NCI-H2227 (cell line): ENCODE measurements at regions not wholly inside any gene's neighbourhood (a gene's known extent, or its start where the extent isn't known, plus 50 kb on each side); places are given as distances from the start of the nearest gene placed in this dataset.

Experiments used
- DNase-seq: peaks from one replicate; lab custom pipeline; 2025; ENCODE audit not compliant: unreplicated experiment; lab: John Stamatoyannopoulos, UW

- DNase-seq, result no peak
Observed at GRCh38 chr5:174307031-174307408, 261.5 kb downstream of the NSG2 start.

DNA sequence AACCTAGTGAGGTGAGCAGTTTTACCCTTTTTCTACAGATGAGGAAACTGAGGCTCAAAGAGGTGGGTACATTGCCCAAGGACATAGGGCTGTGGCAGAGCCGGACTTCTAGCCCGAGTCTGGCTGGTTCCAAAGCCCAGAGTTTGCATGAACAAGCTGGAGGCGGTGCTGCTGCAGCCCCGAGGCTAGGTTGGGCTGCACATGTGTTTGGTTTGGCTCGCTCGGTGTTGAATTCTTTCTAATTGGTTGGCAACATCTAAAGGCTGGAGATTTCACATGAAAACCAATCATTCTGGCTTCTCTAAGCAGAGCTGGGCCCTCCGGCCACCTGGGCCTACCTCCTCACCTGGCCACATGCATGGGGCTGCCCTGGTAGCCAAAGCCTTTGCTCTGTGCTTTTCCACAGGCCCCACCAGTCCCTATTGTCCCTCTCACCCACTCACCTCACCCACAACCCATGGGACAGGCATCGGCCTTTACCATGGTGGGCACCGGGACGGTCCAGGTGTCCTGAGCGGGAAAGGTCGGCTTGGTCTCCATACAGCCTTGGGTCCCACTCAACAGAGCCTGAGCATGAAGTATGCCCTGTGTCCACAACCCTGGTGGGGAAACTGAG, 262.3 kb downstream of the NSG2 start:
- DNase-seq, result no peak

GRCh38 chr5:174309131-174309795, 263.8 kb downstream of the NSG2 start:
- no peak for DNase-seq

DNA sequence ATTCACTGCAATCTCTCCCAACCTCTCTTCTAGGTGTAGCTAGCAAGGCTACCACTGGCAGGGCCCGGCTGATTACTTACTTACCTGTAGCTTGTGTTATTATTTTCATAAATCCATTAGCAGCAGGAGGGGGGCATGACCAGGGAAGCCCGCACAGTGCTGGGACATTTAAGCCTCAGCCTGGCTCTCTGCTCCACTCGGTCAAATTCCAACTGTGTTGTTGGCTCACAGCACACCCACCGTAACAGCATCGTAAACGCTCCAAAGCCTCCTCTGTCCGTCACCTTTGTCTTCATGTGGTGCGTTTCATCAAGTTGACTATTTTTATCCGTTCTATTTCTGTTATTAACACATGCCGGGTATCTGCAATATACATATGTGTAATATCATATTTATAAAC, 264.7 kb downstream of the NSG2 start:
- DNase-seq, result no peak

DNA sequence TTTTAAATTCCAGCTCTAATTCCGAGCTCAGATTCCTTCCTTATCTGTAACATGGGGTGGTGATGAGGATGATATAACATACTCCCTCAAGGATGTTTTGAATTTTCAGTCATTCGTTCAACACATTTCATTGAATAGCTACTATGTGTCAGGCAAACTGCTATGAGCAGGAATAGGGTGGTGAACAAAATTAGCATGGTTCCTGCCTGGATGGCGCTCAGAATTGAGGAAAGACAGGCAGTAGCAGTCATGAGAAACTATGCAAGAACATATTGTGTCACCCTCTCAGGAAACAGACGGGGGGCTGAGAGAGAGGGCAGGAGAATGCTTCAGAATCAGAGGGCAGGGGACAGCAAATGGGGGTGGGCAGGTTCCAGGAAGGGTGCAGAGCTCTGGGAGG, 265.2 kb downstream of the NSG2 start:
- DNase-seq, result no peak

DNA sequence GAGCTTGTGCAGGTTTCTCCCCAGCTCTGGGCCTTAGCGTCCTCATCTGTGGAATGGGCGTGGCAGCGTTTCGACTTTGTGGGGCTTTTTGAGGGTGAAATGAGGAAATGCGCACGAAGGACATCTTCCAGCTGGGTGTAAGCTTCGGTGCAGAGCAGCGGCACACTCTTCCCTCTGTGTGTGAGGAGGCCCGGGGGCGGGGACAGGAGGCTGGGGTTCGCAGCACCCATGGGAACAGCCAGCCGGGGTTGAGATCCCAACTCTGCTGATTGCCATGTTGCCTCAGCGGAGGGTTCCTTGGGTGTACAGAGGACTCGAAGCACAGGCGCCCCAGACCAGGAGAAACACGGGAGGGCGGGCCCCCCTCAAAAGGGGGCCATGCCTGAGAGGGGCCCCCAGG, 265.6 kb downstream of the NSG2 start:
- DNase-seq, result no peak

- DNase-seq, result peak; percentile 74
Observed at GRCh38 chr5:174311531-174312269, 266.2 kb downstream of the NSG2 start.

GRCh38 chr5:174312270-174312617, 266.7 kb downstream of the NSG2 start:
- DNase-seq, result no peak

- no peak for DNase-seq
Observed at GRCh38 chr5:174312641-174313040, 267.1 kb downstream of the NSG2 start.

DNA sequence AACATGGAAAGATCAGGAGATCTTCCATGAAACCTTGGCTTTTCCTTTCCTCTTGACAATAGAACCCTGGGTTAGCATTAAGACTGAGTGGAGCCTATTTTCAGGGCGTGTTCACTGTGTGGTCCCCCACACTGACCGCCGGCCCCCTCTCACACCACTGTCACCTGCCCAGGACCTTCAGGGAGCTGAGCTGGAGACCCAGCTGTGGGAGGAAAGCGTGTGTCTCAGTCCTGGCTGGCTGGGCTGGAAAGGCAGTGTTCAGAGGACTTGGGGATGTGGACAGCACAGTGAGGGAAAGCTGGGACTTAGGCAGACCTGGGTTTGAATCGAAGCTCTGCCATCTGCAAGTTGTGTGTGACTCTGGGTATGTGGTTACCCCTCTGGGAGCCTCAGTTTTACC, 268.1 kb downstream of the NSG2 start:
- no peak for DNase-seq

GRCh38 chr5:174314261-174314660, 268.8 kb downstream of the NSG2 start:
- DNase-seq, result no peak

DNA sequence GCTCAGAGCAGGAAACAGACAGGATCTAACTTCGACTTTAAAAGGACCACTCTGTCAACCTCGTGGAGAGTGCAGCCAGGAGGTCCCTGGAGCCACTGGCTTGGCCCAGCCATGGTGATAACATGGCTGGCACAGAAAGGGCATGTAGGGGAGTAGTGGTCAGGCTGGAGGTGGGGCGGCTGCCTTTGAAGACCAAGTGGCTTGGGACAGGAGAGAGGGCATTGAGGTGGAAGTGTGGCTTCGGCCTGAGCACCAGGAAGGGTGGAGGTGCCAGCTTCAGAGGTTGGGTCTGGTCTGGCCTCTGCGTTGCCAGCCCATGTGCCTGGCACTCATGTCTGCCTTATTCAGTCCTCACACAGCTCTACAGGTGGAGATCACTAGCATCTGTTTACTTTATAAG, 270.0 kb downstream of the NSG2 start:
- DNase-seq, result no peak

DNA sequence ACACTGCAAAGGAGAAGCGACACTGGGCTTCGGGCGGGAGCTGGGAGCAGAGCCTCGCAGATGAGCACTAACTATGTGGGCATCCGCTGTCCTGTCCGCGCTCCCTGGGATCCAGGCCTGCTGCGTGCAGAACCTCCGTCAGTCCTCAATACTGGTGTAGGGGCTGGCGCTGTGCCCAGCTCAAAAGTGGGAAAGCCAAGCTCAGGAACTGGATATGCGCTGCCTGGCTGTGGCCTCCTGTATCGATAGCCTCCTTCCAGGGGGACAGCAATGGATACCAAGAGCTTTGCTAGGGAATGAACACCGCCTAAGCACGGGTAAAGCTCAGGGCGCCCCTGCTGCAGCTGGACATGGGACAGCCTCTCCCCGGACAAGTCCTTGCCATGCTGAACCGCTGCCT, 270.4 kb downstream of the NSG2 start:
- no peak for DNase-seq

DNA sequence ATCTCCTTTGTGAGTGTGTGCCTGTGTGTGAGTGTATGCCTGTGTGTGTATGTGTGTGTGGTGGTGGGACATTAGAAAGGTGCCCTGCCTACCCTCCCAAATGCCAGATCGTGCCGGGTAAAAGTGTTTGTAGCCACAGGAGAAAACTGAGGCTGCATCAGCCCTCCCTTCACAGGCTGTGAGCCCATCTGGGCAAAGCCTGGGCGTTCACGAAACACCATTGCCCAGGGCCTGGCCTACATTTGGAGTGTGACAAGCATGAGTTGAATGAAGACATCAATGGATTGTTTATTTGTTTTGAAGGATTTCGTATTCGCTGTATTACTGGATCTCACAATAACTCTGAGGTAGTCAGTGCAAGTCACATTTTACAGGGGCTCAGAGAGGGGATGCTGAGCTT, 270.8 kb downstream of the NSG2 start:
- no peak for DNase-seq

GRCh38 chr5:174317256-174317894, 271.9 kb downstream of the NSG2 start:
- peak; percentile 60 for DNase-seq

DNA sequence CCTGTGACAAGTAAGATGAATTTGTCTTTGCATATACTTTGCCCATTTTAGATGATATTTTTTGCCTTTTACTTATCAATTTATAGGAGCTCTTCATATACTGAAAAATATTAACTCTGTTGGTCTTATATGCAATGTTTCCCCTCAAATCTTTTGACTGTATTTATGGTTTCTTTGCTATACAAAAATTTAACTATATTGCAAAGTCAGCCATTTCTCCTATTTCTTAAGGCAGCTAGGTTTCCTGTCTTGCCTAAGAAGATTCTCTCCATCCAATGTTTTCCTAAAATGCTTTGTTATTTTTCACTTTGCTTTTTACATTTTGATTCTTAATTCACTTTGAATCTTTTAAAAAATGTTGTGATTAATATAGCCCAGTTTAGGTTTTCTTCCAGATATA, 273.1 kb downstream of the NSG2 start:
- no peak for DNase-seq

- no peak for DNase-seq
Observed at GRCh38 chr5:174319551-174319950, 274.0 kb downstream of the NSG2 start.

- no peak for DNase-seq
Observed at GRCh38 chr5:174320051-174320450, 274.5 kb downstream of the NSG2 start.

DNA sequence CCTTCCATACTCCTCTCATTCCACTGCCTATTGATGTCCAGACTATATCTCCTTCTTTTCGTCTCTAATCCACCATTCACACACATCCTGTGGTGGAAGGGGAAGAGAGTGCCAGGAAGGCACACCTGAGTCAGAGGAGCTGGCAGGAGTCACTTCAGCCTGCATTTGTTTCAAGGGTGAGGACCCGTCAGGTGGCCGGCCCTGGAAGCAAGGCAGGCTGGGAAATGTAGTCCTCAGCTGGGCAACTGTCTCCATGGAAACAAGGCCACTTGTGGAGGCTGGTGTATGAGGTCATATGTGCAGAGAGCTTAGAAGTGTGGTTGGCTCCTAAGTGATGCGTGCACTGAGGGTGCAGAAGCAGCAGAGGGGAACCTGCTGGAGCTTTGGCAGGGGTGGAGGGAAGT, 278.4 kb downstream of the NSG2 start:
- peak; percentile 72 for DNase-seq

- DNase-seq, result no peak
Observed at GRCh38 chr5:174324680-174325079, 279.2 kb downstream of the NSG2 start.

GRCh38 chr5:174325431-174325830, 279.9 kb downstream of the NSG2 start:
- no peak for DNase-seq

DNA sequence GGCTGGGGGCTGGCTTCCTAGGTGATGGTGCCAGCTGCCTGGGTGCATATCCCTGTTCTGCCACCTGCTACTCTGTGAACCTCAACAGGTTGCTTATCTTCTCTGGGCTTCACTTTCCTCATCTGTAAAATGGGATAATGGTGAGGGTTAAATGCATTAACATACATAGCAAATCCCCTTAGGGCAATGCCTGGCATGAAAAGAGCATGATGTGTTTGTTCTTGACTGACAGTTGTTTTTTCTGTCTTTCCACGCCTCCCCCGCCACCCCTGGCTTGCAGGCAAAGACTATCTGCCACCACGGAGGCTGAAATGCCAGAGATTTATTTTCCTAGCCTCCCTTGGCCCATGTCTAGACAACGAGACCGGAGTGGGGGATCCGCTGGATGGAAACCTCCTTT, 280.5 kb downstream of the NSG2 start:
- DNase-seq, result no peak
